ENCODE measurements at regions not wholly inside any gene's neighbourhood (a gene's known extent, or its start where the extent isn't known, plus 50 kb on each side); places are given as distances from the start of the nearest gene placed in this dataset.
A peak's percentile ranks its signal among the peaks of the same experiment; 100 is the strongest.

DNA sequence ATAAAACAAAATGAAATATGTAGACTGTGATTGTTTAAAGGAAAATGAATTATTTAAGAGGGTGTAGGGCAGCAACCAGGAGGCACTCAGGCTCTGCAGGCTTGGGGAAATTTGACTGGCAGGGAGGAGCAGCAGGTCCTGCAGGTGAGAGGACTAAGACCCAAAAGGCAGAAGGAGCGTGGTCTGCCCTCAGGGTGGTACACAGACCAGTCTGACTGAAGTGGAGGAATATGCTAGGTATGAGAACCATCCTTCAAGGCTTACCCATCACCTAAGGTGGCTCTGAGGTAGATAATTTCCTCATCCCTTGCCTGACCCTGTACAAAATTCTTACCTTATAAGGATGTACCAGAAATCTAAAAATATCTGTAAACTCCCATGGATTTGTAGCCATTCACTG lies 261.3 kb upstream of the RASGEF1B start:
- H3K27me3 ChIP-seq (ENCODE audit: control insufficient read depth, insufficient read depth, low read length) = no peaks in the 10 kb centered on the region
- TF ChIP-seq, protein P1, sequence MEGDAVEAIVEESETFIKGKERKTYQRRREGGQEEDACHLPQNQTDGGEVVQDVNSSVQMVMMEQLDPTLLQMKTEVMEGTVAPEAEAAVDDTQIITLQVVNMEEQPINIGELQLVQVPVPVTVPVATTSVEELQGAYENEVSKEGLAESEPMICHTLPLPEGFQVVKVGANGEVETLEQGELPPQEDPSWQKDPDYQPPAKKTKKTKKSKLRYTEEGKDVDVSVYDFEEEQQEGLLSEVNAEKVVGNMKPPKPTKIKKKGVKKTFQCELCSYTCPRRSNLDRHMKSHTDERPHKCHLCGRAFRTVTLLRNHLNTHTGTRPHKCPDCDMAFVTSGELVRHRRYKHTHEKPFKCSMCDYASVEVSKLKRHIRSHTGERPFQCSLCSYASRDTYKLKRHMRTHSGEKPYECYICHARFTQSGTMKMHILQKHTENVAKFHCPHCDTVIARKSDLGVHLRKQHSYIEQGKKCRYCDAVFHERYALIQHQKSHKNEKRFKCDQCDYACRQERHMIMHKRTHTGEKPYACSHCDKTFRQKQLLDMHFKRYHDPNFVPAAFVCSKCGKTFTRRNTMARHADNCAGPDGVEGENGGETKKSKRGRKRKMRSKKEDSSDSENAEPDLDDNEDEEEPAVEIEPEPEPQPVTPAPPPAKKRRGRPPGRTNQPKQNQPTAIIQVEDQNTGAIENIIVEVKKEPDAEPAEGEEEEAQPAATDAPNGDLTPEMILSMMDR (IDR thresholded peaks at IDR 0.05) = no peak
- no peaks in the 10 kb centered on the region for H3K9me3 Mint-ChIP-seq
- peaks cover 14 to 18% of the 10 kb centered on the region in 2 donors for H3K27me3 Mint-ChIP-seq (ENCODE audit: low read depth in 2 of 2)
- H3K36me3 Mint-ChIP-seq = no peaks in the 10 kb centered on the region
- no peak overlapping the region for H3K27ac ChIP-seq (ENCODE audit: low read length)
- H3K36me3 ChIP-seq (ENCODE audit: control insufficient read depth, insufficient read depth, low read length) = no peaks in the 10 kb centered on the region
- DNase-seq = no peak
- no peak overlapping the region for H3K4me3 Mint-ChIP-seq
- H3K4me3 ChIP-seq (ENCODE audit: low read length) = no peak overlapping the region
- no peak for ATAC-seq
- H3K4me1 ChIP-seq (ENCODE audit: control insufficient read depth, insufficient read depth, low read length) = no peaks in the 10 kb centered on the region
- H3K4me1 Mint-ChIP-seq = no peaks in the 10 kb centered on the region
- H3K27ac Mint-ChIP-seq = no peak overlapping the region
- WGBS (ENCODE audit: insufficient coverage) = 78% methylated on average over 1 of the region's 1 CpG
- intact Hi-C loops (cut with micrococcal nuclease) = no loop called here
- no peaks in the 10 kb centered on the region for H3K9me3 ChIP-seq (ENCODE audit: control insufficient read depth, insufficient read depth, low read length)

DNA sequence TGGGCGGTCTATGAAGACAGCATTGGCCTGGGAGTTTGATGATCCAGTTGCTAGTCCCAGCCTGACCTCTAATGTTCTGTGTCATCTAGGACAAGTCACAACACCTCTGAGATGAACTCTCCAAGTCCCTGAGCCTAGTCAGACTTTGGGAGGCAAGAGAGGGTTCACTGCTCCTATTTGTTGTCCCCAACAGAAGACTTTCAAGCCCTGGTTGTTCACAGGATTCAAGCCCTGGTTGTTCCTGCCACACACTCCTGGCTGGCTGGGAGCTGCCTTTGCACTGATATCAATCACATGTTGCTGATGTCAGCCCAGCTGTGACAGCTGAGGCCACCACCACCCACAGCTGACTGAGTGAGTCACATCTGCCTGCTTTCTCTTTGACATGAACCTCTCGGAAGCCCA lies 253.2 kb upstream of the RASGEF1B start:
- peak; percentile 30 to 49 for DNase-seq
- Mint-ChIP-seq H3K27me3 (ENCODE audit: low read depth in 2 of 2) (peaks cover 16 to 40% of the 10 kb centered on the region in 2 donors), H3K36me3 (no peaks in the 10 kb centered on the region), H3K4me3 (no peak overlapping the region), H3K9me3 (no peaks in the 10 kb centered on the region), H3K27ac (peak overlapping the region in 1 of 2 donors; percentile 58), H3K4me1 (peaks cover 6 to 7% of the 10 kb centered on the region in 2 donors)
- Histone ChIP-seq H3K27ac (ENCODE audit: low read length) (no peak overlapping the region), H3K4me1 (ENCODE audit: control insufficient read depth, insufficient read depth, low read length) (no peaks in the 10 kb centered on the region), H3K27me3 (ENCODE audit: control insufficient read depth, insufficient read depth, low read length) (no peaks in the 10 kb centered on the region), H3K4me3 (ENCODE audit: low read length) (no peak overlapping the region), H3K9me3 (ENCODE audit: control insufficient read depth, insufficient read depth, low read length) (no peaks in the 10 kb centered on the region), H3K36me3 (ENCODE audit: control insufficient read depth, insufficient read depth, low read length) (no peaks in the 10 kb centered on the region)
- intact Hi-C loops (cut with micrococcal nuclease) = loop anchor here (5.0 kb wide), 1 partner anchor 253 kb away; the partner anchor contains the start of gene RASGEF1B
- 69% methylated on average over 2 of the region's 2 CpGs for WGBS (ENCODE audit: insufficient coverage)
- peak; percentile 87 to 96 (median 96) for ATAC-seq
- TF ChIP-seq, protein P1 (IDR thresholded peaks at IDR 0.05) = no peak

DNA sequence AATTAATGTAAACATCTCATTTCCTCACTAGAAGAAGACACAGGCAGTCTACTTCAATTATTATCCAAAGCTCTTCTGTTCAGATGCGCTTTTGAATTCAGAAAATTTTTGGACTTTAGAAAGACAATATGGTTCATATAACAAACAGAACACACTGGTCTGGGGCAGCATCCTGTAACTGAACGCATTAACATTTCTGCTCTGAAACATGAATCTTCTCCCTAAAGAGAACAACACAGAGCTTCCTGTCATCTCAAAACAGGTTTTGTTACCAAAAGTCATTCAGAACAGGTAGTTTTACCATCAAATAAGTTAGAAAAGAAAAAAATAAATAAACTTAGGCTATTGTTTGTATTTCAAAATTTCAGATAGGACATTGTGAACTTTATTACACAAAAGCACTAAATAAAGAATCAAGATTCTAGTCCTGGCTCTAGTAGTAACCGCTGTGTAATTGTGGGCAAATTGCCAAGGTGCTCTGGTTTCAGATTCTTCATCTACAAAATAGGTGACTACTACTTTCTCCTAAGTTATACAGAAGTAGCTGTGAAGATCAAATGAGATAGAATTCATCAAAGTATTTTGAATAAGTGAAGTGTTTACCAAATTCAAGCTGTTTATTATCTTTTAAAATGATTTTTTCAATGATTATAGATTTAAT lies 252.3 kb upstream of the RASGEF1B start:
- H3K36me3 Mint-ChIP-seq = no peaks in the 10 kb centered on the region
- H3K4me3 Mint-ChIP-seq = no peak overlapping the region
- H3K4me3 ChIP-seq (ENCODE audit: low read length) = no peak overlapping the region
- intact Hi-C loops (cut with micrococcal nuclease) = no loop called here
- H3K27me3 ChIP-seq (ENCODE audit: control insufficient read depth, insufficient read depth, low read length) = no peaks in the 10 kb centered on the region
- no peaks in the 10 kb centered on the region for H3K9me3 Mint-ChIP-seq
- H3K4me1 Mint-ChIP-seq = peaks cover 6 to 7% of the 10 kb centered on the region in 2 donors
- no peaks in the 10 kb centered on the region for H3K36me3 ChIP-seq (ENCODE audit: control insufficient read depth, insufficient read depth, low read length)
- WGBS (ENCODE audit: insufficient coverage) = 71% methylated on average over 2 of the region's 3 CpGs
- H3K9me3 ChIP-seq (ENCODE audit: control insufficient read depth, insufficient read depth, low read length) = no peaks in the 10 kb centered on the region
- peaks cover 11 to 40% of the 10 kb centered on the region in 2 donors for H3K27me3 Mint-ChIP-seq (ENCODE audit: low read depth in 2 of 2)
- TF ChIP-seq, protein P1 (IDR thresholded peaks at IDR 0.05) = no peak
- H3K4me1 ChIP-seq (ENCODE audit: control insufficient read depth, insufficient read depth, low read length) = no peaks in the 10 kb centered on the region
- peak in 1 of 2 donors; percentile 60 for DNase-seq
- H3K27ac ChIP-seq (ENCODE audit: low read length) = no peak overlapping the region
- ATAC-seq = no peak
- H3K27ac Mint-ChIP-seq = no peak overlapping the region

Data from natural killer cell (primary cell).